Tibial artery (tissue), 4 donors: ENCODE measurements at regions not wholly inside any gene's neighbourhood (a gene's known extent, or its start where the extent isn't known, plus 50 kb on each side); places are given as distances from the start of the nearest gene placed in this dataset.
"Not testable (repeated sequence)": the region's sequence is repeated elsewhere in the genome, so short reads cannot be mapped to it uniquely, and the experiment has no call there.

ENCODE experiments used
- DNase-seq, 2 donors: peaks; one replicate each; pipeline ENCODE4 v3.0.0-alpha.2; 2019
- H3K27ac ChIP-seq, 2 donors: fragments of 200-600 bp; sonication (generic) in 1 of 2; 1 replicate in 1 of 2; 2 replicates in 1 of 2; pipeline ENCODE4 v1.5.1; 2018 to 2019; ENCODE audit warnings: mild to moderate bottlenecking in 1 of 2
- H3K27me3 ChIP-seq, 2 donors: fragments of 200-600 bp; sonication (generic) in 1 of 2; one replicate each; pipeline versions ENCODE4 v1.5.1 to v1.6.0; 2016 to 2019
- H3K36me3 ChIP-seq, 3 donors: fragments of 200-600 bp; sonication (generic) in 2 of 3; one replicate each; pipeline ENCODE4 v1.5.1; 2016 to 2019; ENCODE audit warnings: mild to moderate bottlenecking in 2 of 3
- H3K4me1 ChIP-seq, 4 donors: fragments of 200-600 bp; sonication (generic) in 2 of 4; 1 replicate in 3 of 4; 2 replicates in 1 of 4; pipeline ENCODE4 v1.5.1; 2016 to 2019
- H3K4me3 ChIP-seq, 2 donors: fragments of 200-600 bp; sonication (generic) in 1 of 2; 1 replicate in 1 of 2; 2 replicates in 1 of 2; pipeline ENCODE4 v1.5.1; 2018 to 2019; ENCODE audit warnings: mild to moderate bottlenecking in 2 of 2
- H3K9me3 ChIP-seq, 3 donors: fragments of 200-600 bp; sonication (generic) in 1 of 3; one replicate each; pipeline ENCODE4 v1.5.1; 2016 to 2019
- intact Hi-C: fragments of 100-400 bp; cut with DNase I; formaldehyde crosslinking; loops from one replicate; pipeline ENCODE4 v1.15.0; 2023; ENCODE audit warnings: low total_unique reads
- TF ChIP-seq, protein P1 (sequence below), 2 experiments: fragments of 200-600 bp in 1 of 2; fragments of 450-650 bp in 1 of 2; IDR thresholded peaks; one replicate each; pipeline ENCODE4 v1.5.1; 2017 to 2019; ENCODE audit warnings: antibody characterized with exemption in 2 of 2, mild to moderate bottlenecking in 1 of 2, moderate library complexity in 1 of 2

GRCh38 chr2:128416806-128417205 is 98.1 kb upstream of the HS6ST1 start:
- H3K9me3 ChIP-seq: no peaks in the 10 kb centered on the region
- intact Hi-C loops: loop anchor here (5.0 kb wide), 1 partner anchor 1905 kb away; no protein-coding TSS in a partner anchor

GRCh38 chr2:128417264-128417663 is 98.6 kb upstream of the HS6ST1 start:
- peak in 1 of 2 donors; percentile 35 for DNase-seq
- not testable (repeated sequence) for H3K27ac ChIP-seq, H3K4me1 ChIP-seq, H3K9me3 ChIP-seq, H3K4me3 ChIP-seq, H3K36me3 ChIP-seq, H3K27me3 ChIP-seq
- intact Hi-C loops: loop anchor here (5.0 kb wide), 1 partner anchor 1905 kb away; no protein-coding TSS in a partner anchor

More at GRCh38 chr2:128416806-128417205, 98.1 kb upstream of the HS6ST1 start:
- peaks cover 0 to 3% (median under 1%) of the 10 kb centered on the region in 4 donors for H3K4me1 ChIP-seq
- TF ChIP-seq, protein P1, sequence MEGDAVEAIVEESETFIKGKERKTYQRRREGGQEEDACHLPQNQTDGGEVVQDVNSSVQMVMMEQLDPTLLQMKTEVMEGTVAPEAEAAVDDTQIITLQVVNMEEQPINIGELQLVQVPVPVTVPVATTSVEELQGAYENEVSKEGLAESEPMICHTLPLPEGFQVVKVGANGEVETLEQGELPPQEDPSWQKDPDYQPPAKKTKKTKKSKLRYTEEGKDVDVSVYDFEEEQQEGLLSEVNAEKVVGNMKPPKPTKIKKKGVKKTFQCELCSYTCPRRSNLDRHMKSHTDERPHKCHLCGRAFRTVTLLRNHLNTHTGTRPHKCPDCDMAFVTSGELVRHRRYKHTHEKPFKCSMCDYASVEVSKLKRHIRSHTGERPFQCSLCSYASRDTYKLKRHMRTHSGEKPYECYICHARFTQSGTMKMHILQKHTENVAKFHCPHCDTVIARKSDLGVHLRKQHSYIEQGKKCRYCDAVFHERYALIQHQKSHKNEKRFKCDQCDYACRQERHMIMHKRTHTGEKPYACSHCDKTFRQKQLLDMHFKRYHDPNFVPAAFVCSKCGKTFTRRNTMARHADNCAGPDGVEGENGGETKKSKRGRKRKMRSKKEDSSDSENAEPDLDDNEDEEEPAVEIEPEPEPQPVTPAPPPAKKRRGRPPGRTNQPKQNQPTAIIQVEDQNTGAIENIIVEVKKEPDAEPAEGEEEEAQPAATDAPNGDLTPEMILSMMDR (IDR thresholded peaks at IDR 0.05): no peak
- H3K36me3 ChIP-seq: no peaks in the 10 kb centered on the region
- H3K27ac ChIP-seq: no peak overlapping the region
- H3K27me3 ChIP-seq: no peaks in the 10 kb centered on the region
- DNase-seq: peak in 1 of 2 donors; percentile 40
- no peak overlapping the region for H3K4me3 ChIP-seq

- Histone ChIP-seq H3K27me3 (no peaks in the 10 kb centered on the region), H3K4me3 (no peak overlapping the region), H3K36me3 (no peaks in the 10 kb centered on the region), H3K4me1 (peaks cover 0 to 35% (median 8%) of the 10 kb centered on the region in 4 donors), H3K27ac (no peak overlapping the region), H3K9me3 (peaks cover 0 to 5% (median 4%) of the 10 kb centered on the region in 3 donors)
- TF ChIP-seq, protein P1 (IDR thresholded peaks at IDR 0.05): no peak
- DNase-seq: no peak
- intact Hi-C loops: loop anchor here (5.0 kb wide), 1 partner anchor 98 kb away; no protein-coding TSS in a partner anchor
Measured at GRCh38 chr2:128420131-128420530, 101.5 kb upstream of the HS6ST1 start.

- Histone ChIP-seq H3K27ac (no peak overlapping the region), H3K27me3 (no peaks in the 10 kb centered on the region), H3K36me3 (no peaks in the 10 kb centered on the region), H3K9me3 (peaks cover 0 to 5% (median 4%) of the 10 kb centered on the region in 3 donors), H3K4me1 (peaks cover 0 to 36% (median 10%) of the 10 kb centered on the region in 4 donors), H3K4me3 (no peak overlapping the region)
- intact Hi-C loops: loop anchor here (5.0 kb wide), 1 partner anchor 98 kb away; no protein-coding TSS in a partner anchor
- peak in 1 of 2 donors; percentile 27 for DNase-seq
- TF ChIP-seq, protein P1 (IDR thresholded peaks at IDR 0.05): no peak
Measured at GRCh38 chr2:128420776-128421175, 102.1 kb upstream of the HS6ST1 start.

GRCh38 chr2:128421286-128421685 is 102.6 kb upstream of the HS6ST1 start:
- Histone ChIP-seq H3K36me3 (no peaks in the 10 kb centered on the region), H3K4me1 (peaks cover 0 to 40% (median 15%) of the 10 kb centered on the region in 4 donors), H3K27ac (no peak overlapping the region), H3K4me3 (no peak overlapping the region), H3K27me3 (no peaks in the 10 kb centered on the region), H3K9me3 (peaks cover 0 to 5% (median 4%) of the 10 kb centered on the region in 3 donors)
- intact Hi-C loops: loop anchor here (5.0 kb wide), 1 partner anchor 99 kb away; no protein-coding TSS in a partner anchor
- TF ChIP-seq, protein P1 (IDR thresholded peaks at IDR 0.05): no peak
- DNase-seq: peak in 1 of 2 donors; percentile 23

DNA sequence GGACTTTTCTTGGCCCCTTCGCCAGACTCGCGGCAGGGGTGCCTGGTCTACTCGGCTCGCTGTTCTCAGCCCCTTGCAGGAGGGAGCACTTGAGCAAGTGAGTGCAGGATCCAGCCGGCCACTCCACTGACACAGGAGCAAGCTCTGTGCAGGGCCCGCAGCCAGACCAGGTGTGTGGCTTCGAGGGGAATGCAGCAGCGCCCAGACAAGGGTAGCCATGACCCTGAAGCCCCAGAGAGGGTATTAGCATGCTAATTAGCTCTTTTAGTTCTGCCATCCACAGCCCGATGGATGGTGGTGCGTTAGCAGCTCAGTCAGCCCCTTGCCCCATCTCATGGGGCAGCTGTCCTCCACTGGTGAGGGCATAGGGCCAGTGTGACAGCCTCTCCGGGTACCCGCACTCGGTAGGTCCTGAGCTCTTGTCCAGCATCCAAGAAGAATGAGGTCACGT is 103.2 kb upstream of the HS6ST1 start:
- peaks cover 0 to 43% (median 16%) of the 10 kb centered on the region in 4 donors for H3K4me1 ChIP-seq
- no peak overlapping the region for H3K4me3 ChIP-seq
- peaks cover 0 to 5% (median 4%) of the 10 kb centered on the region in 3 donors for H3K9me3 ChIP-seq
- no peaks in the 10 kb centered on the region for H3K36me3 ChIP-seq
- intact Hi-C loops: loop anchor here (5.0 kb wide), 1 partner anchor 100 kb away; no protein-coding TSS in a partner anchor
- H3K27ac ChIP-seq: peak overlapping the region; percentile 62 to 83
- H3K27me3 ChIP-seq: no peaks in the 10 kb centered on the region
- TF ChIP-seq, protein P1 (IDR thresholded peaks at IDR 0.05): no peak
- peak in 1 of 2 donors; percentile 62 for DNase-seq
